Lung (tissue), 11 donors: ENCODE measurements at regions not wholly inside any gene's neighbourhood (a gene's known extent, or its start where the extent isn't known, plus 50 kb on each side); places are given as distances from the start of the nearest gene placed in this dataset.

ENCODE experiments used
- ATAC-seq: fragments of 200-7000 bp; cut with Tn5 transposase; one replicate; pipeline ENCODE4 v1.9.1; 2020; ENCODE audit warnings: moderate number of reproducible peaks; ENCODE audit not compliant: insufficient read depth, low FRiP score
- DNase-seq, 3 donors: peaks; one replicate each; pipeline ENCODE4 v3.0.0-alpha.2; 2013 to 2017
- H3K27ac ChIP-seq, 2 donors: one replicate each; pipeline ENCODE4 v1.5.1; 2013; ENCODE audit warnings: mild to moderate bottlenecking in 2 of 2, moderate library complexity in 2 of 2, control low read depth in 1 of 2, inconsistent platforms in 1 of 2, low read depth in 1 of 2, low read length in 1 of 2
- H3K27me3 ChIP-seq, 3 donors: one replicate each; pipeline ENCODE4 v1.5.1; 2013; ENCODE audit warnings: low read length in 2 of 3; ENCODE audit not compliant: control insufficient read depth in 3 of 3, insufficient read depth in 3 of 3
- H3K36me3 ChIP-seq, 4 donors: one replicate each; pipeline ENCODE4 v1.5.1; 2013; ENCODE audit warnings: low read length in 4 of 4, mild to moderate bottlenecking in 1 of 4, moderate library complexity in 1 of 4; ENCODE audit not compliant: control insufficient read depth in 4 of 4, insufficient read depth in 4 of 4
- H3K4me1 ChIP-seq, 5 donors: one replicate each; pipeline ENCODE4 v1.5.1; 2013; ENCODE audit warnings: low read length in 5 of 5, mild to moderate bottlenecking in 2 of 5, moderate library complexity in 1 of 5; ENCODE audit not compliant: control insufficient read depth in 5 of 5, insufficient read depth in 5 of 5
- H3K4me3 ChIP-seq: one replicate; pipeline ENCODE4 v1.5.1; 2013; ENCODE audit warnings: mild to moderate bottlenecking, control low read depth, moderate library complexity
- H3K9ac ChIP-seq, 2 donors: one replicate each; pipeline ENCODE4 v1.5.1; 2013; ENCODE audit warnings: low read length in 2 of 2, control low read depth in 1 of 2; ENCODE audit not compliant: insufficient read depth in 1 of 2
- H3K9me3 ChIP-seq, 4 donors: one replicate each; pipeline ENCODE4 v1.5.1; 2013; ENCODE audit warnings: low read length in 3 of 4, mild to moderate bottlenecking in 1 of 4, moderate library complexity in 1 of 4; ENCODE audit not compliant: control insufficient read depth in 4 of 4, insufficient read depth in 3 of 4
- WGBS, 2 donors: extraction: QIAGEN DNeasy Blood & Tissue Kit; methylation state at CpG; one replicate each; pipeline ENCODE4 v1.1.7; 2013; 5-methylcytosine and 5-hydroxymethylcytosine counted together
- TF ChIP-seq, protein P1 (sequence below): IDR thresholded peaks from 2 replicates; pipeline ENCODE4 v1.5.1; 2012; ENCODE audit warnings: mild to moderate bottlenecking; ENCODE audit errors: control extremely low read depth, extremely low read depth
- donor health status: control.
- donor health status: control.
- donor health status: Bipolar disorder and iron deficiency.
- donor health status: healthy.
- donor health status: DM: yes; HTN: yes; CAD: no.

DNA sequence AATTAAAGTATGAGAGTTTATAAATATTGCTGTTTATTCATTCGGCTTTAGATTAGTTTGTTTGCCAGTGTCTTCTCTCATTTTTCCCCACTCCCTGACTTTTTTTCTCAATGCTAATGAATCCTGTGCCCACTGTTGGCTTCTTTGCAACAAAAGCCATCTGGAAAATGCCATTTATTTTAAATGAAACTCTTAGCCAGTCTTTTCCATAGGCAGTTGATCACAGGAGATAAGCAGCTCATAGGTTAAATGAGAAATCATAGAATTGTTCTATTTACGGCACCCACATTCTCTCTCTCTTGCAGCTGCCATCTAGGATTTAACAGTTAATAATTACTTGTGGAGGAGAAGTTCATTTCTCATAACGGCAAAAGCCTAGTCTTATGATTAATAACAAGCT is 249.3 kb upstream of the POM121L12 start:
- no peaks in the 10 kb centered on the region for H3K36me3 ChIP-seq
- no peak overlapping the region for H3K9ac ChIP-seq
- H3K27ac ChIP-seq: no peak overlapping the region
- H3K9me3 ChIP-seq: peaks cover 0 to 2% (median 0%) of the 10 kb centered on the region in 4 donors
- no peaks in the 10 kb centered on the region for H3K27me3 ChIP-seq
- H3K4me3 ChIP-seq: no peak overlapping the region
- TF ChIP-seq, protein P1, sequence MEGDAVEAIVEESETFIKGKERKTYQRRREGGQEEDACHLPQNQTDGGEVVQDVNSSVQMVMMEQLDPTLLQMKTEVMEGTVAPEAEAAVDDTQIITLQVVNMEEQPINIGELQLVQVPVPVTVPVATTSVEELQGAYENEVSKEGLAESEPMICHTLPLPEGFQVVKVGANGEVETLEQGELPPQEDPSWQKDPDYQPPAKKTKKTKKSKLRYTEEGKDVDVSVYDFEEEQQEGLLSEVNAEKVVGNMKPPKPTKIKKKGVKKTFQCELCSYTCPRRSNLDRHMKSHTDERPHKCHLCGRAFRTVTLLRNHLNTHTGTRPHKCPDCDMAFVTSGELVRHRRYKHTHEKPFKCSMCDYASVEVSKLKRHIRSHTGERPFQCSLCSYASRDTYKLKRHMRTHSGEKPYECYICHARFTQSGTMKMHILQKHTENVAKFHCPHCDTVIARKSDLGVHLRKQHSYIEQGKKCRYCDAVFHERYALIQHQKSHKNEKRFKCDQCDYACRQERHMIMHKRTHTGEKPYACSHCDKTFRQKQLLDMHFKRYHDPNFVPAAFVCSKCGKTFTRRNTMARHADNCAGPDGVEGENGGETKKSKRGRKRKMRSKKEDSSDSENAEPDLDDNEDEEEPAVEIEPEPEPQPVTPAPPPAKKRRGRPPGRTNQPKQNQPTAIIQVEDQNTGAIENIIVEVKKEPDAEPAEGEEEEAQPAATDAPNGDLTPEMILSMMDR: no peak
- H3K4me1 ChIP-seq: no peaks in the 10 kb centered on the region
- ATAC-seq: no peak
- WGBS, 2 donors: 60 to 72% methylated on average over 3 of the region's 3 CpGs
- no peak for DNase-seq

DNA sequence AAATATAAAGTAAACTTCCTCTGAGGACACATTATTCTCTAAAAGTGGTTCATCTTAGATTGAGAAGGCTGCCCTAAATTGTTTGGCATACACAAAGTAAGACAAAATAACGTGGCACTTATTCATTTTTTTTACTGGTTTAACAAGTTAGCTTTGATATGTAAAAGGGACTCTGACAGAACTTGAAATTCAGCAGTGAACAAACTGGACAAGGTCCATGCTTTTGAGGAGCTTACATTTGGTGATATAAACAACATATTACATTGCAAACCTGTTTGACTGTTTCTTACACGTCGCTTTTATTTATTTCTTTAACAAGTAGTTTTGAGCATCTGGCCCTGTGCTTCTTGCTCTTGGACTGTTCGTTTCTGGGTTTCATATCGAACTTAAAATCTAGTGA is 253.1 kb upstream of the POM121L12 start:
- Histone ChIP-seq H3K4me3 (no peak overlapping the region), H3K27ac (no peak overlapping the region), H3K27me3 (no peaks in the 10 kb centered on the region), H3K36me3 (no peaks in the 10 kb centered on the region), H3K4me1 (no peaks in the 10 kb centered on the region), H3K9ac (no peak overlapping the region), H3K9me3 (peaks cover 0 to 2% (median 0%) of the 10 kb centered on the region in 4 donors)
- 70% methylated on average over 5 of the region's 5 CpGs for WGBS, 2 donors
- TF ChIP-seq, protein P1: no peak
- ATAC-seq (no peak), DNase-seq (no peak)

DNA sequence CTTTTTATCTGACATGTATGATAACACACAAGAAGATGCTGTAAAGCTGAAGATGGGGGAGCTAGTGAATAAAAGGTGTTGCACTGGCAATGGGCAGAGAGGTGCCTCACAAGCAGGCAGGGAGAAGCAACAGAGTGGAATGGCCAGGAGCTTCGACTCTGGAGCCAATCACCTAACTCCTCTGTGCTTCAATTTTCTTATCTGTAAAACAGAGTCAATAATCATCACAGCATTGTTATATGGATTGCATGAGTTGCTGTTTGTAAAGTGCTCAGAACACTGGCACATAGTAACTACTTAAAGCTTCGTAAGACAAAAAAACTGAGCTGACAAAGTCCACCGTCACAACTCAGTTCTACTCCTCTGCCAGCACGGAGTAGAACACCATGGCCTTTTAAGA is 254.2 kb upstream of the POM121L12 start:
- H3K9me3 ChIP-seq: peaks cover 0 to 2% (median 0%) of the 10 kb centered on the region in 4 donors
- ATAC-seq (no peak), DNase-seq (no peak)
- H3K4me1 ChIP-seq: no peaks in the 10 kb centered on the region
- TF ChIP-seq, protein P1: no peak
- H3K36me3 ChIP-seq: no peaks in the 10 kb centered on the region
- H3K9ac ChIP-seq: no peak overlapping the region
- WGBS, 2 donors: 82 to 87% methylated on average over 4 of the region's 4 CpGs
- H3K4me3 ChIP-seq: no peak overlapping the region
- no peaks in the 10 kb centered on the region for H3K27me3 ChIP-seq
- H3K27ac ChIP-seq: no peak overlapping the region

DNA sequence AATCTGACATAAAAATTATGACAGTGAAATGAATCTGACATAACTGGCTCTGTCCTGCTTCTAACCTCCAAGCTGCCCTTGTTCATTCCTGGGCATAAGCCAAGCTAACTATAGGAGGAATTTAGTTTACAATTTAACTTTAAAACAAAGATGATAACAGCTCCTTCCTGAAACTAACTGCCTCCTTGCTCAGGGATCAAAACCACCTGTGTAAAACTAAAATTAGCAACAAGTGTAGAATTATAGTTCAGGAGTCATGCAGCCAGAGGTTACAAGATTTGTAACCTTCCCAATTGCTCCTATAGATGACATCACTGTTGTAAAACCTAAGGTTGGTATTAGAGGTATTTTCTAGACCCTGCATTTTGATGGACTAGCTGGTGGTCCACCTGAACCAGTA is 256.4 kb upstream of the POM121L12 start:
- Histone ChIP-seq H3K9me3 (peaks cover 0 to 2% (median 0%) of the 10 kb centered on the region in 4 donors), H3K4me3 (no peak overlapping the region), H3K36me3 (no peaks in the 10 kb centered on the region), H3K9ac (no peak overlapping the region), H3K4me1 (no peaks in the 10 kb centered on the region), H3K27ac (no peak overlapping the region), H3K27me3 (no peaks in the 10 kb centered on the region)
- ATAC-seq (no peak), DNase-seq (no peak)
- TF ChIP-seq, protein P1: no peak
